ENCODE measurements at regions not wholly inside any gene's neighbourhood (a gene's known extent, or its start where the extent isn't known, plus 50 kb on each side); places are given as distances from the start of the nearest gene placed in this dataset.

GRCh38 chr6:121499666-121500065, 64.2 kb downstream of the GJA1 start:
- no peak overlapping the region for H3K4me3 ChIP-seq (ENCODE audit: low read depth, low read length)
- no peak for TF ChIP-seq CTCF (IDR thresholded peaks at IDR 0.05; ENCODE audit: low read depth, low read length)
- no peaks in the 10 kb centered on the region for H3K27me3 ChIP-seq (ENCODE audit: control insufficient read depth, insufficient read depth, low read length)
- ChIA-PET CTCF (no interaction called here), POLR2A (no interaction called here)
- H3K27ac ChIP-seq (ENCODE audit: low read depth, low read length): no peak overlapping the region
- H3K9me3 ChIP-seq (ENCODE audit: control insufficient read depth, insufficient read depth, low read length): no peaks in the 10 kb centered on the region
- no peak for DNase-seq (ENCODE audit: low read depth, low spot score)

GRCh38 chr6:121503589-121503991, 68.1 kb downstream of the GJA1 start:
- no peak for DNase-seq (ENCODE audit: low read depth, low spot score)
- no peaks in the 10 kb centered on the region for H3K9me3 ChIP-seq (ENCODE audit: control insufficient read depth, insufficient read depth, low read length)
- no peak overlapping the region for H3K4me3 ChIP-seq (ENCODE audit: low read depth, low read length)
- no peak for TF ChIP-seq CTCF (IDR thresholded peaks at IDR 0.05; ENCODE audit: low read depth, low read length)
- ChIA-PET POLR2A (no interaction called here), CTCF (no interaction called here)
- peak overlapping the region; percentile 62 for H3K27ac ChIP-seq (ENCODE audit: low read depth, low read length)
- no peaks in the 10 kb centered on the region for H3K27me3 ChIP-seq (ENCODE audit: control insufficient read depth, insufficient read depth, low read length)

GRCh38 chr6:121504227-121504626, 68.8 kb downstream of the GJA1 start:
- H3K9me3 ChIP-seq (ENCODE audit: control insufficient read depth, insufficient read depth, low read length): no peaks in the 10 kb centered on the region
- ChIA-PET POLR2A (no interaction called here), CTCF (interaction anchor here (0.5 kb wide), 1 partner anchor 17 kb away, joined by 3 read pairs; no protein-coding TSS in a partner anchor)
- H3K27ac ChIP-seq (ENCODE audit: low read depth, low read length): peak overlapping the region; percentile 55
- no peak for TF ChIP-seq CTCF (IDR thresholded peaks at IDR 0.05; ENCODE audit: low read depth, low read length)
- no peak overlapping the region for H3K4me3 ChIP-seq (ENCODE audit: low read depth, low read length)
- peak; percentile 75 for DNase-seq (ENCODE audit: low read depth, low spot score)
- no peaks in the 10 kb centered on the region for H3K27me3 ChIP-seq (ENCODE audit: control insufficient read depth, insufficient read depth, low read length)

GRCh38 chr6:121505284-121505683, 69.8 kb downstream of the GJA1 start:
- CTCF ChIA-PET: no interaction called here
- H3K27ac ChIP-seq (ENCODE audit: low read depth, low read length): no peak overlapping the region
- POLR2A ChIA-PET: no interaction called here

More at GRCh38 chr6:121505284-121505683, 69.8 kb downstream of the GJA1 start:
- H3K27me3 ChIP-seq (ENCODE audit: control insufficient read depth, insufficient read depth, low read length): no peaks in the 10 kb centered on the region
- H3K9me3 ChIP-seq (ENCODE audit: control insufficient read depth, insufficient read depth, low read length): no peaks in the 10 kb centered on the region
- DNase-seq (ENCODE audit: low read depth, low spot score): no peak
- H3K4me3 ChIP-seq (ENCODE audit: low read depth, low read length): no peak overlapping the region
- no peak for TF ChIP-seq CTCF (IDR thresholded peaks at IDR 0.05; ENCODE audit: low read depth, low read length)

Data from AG04450 (cell line).